Cerebellar cortex (tissue), 1 donor: ENCODE measurements at regions not wholly inside any gene's neighbourhood (a gene's known extent, or its start where the extent isn't known, plus 50 kb on each side); places are given as distances from the start of the nearest gene placed in this dataset.
A peak's percentile ranks its signal among the peaks of the same experiment; 100 is the strongest.

Experiments used
- DNase-seq: peaks from one replicate; pipeline ENCODE4 v3.0.0-alpha.2; 2015; ENCODE audit warnings: low spot score

DNA sequence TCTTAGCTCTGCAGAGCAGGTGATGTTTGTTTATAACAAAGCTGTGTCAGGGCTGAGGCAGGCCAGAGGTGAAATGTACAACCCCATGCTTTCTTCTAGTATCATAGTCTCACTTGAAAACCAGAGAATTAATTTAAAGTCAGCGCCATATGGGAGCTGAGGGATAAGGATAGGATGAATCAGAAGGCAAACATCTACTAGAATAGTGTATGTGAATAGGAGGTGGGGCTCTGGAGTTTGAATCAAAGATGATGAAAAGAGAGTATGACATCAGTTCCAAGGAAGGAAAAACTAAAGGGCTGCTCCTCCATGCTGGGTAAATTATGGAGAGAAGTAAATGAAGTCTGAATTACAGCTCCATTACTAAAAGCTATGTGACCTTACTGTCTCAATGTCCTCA, 441.5 kb downstream of the RASEF start:
- DNase-seq, result no peak

GRCh38 chr9:82637368-82637767, 425.6 kb downstream of the RASEF start:
- DNase-seq, result no peak

DNA sequence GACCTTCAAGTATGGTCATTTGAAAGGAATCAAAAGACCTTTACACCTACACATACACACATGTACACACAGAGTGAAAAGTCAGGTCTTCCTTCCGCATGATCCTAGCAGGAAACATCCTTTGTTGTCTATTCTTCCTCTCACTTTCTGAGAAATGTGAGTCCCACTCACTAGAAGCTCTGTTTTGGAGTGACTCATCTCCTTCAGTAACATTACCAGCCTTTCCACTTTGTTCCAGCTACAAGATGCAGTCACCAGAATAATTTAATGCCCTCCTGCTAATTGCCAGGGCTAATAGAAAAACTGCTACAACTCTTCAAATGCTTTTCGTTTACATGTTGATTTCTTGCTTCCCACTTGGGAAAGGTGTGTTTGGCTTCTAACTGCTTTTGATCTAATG, 417.3 kb downstream of the RASEF start:
- peak; percentile 0 for DNase-seq

DNA sequence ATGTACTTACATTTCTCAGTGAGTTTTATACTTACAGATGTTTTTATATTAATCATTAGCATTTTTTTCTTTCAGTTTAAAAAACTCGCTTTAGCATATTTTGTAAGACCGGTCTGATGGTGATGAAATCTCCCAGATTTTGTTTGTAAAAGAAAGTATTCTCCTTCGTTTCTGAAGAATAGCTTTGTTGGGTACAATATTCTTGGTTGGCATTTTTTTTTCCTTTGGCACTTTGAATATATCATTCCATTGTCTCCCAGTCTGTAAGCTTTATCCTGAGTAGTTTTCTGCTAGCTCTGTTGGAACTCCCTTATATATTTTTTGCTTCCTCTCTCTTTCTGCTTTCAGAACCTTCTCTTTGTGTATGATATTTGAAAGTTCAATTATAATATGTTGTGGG, 412.6 kb downstream of the RASEF start:
- DNase-seq, result no peak

- DNase-seq, result no peak
These were observed 411.5 kb downstream of the RASEF start for GRCh38 chr9:82651474-82651873.

DNA sequence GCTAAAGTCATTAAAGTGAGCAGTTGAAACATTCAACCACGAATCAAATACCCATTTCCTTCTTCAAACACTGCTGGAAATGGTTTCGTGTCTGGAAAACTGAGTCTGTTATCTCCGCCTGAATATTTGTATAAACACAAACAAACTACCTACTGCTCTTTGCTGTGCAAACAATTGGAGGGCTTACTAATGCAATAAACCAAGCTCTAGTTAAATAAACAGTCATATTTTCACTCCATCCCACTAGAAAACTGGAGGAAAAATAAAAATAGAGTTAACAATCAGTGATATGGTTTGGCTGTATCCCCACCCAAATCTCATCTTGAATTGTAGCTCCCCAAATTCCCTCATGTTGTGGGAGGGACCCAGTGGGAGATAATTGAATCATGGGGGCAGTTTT, 397.6 kb downstream of the RASEF start:
- DNase-seq, result no peak

DNA sequence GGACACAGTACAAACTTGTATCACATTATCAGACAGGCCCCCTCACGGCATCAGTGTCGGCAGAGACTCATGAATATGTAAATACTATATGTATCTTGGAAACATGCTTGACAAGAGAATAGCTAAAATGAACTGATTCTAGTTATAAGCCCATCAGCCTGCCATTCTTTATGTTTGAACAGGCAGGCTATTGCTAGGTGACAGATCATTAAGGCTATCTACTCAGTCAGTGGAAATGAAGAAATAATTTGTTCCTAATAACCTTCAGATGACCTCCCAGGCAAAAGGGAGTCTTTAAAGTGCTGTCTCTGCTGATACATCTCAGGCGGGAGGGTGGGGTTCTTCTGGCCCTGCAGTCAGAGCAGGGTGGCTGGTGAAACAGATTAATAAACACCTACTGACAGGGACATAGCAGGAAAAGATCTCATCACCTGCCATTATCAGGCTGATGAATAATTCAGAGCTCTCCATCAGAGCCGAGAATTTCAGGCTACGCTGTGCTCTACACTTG, 394.2 kb downstream of the RASEF start:
- no peak for DNase-seq

GRCh38 chr9:82670000-82670399, 392.9 kb downstream of the RASEF start:
- DNase-seq, result no peak

DNA sequence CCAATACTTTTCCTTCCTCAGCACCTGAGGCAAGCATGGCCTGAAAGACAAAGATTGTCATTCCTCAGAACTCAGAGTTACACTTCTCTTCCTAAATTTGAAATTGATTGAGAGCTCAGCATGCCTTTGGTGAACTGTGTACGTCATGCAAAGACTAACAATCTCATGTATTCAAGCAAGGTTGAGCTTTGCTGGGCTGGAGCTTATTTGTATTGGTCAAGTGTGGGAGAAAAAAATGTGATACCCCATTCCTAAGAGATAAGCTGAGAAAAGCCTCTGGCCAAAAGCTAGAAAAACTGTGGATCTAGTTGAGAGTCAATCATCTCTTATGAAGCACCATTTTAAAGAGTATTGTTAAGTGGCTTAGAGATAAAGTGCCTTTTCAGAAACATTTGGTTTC, 392.2 kb downstream of the RASEF start:
- DNase-seq, result no peak

DNA sequence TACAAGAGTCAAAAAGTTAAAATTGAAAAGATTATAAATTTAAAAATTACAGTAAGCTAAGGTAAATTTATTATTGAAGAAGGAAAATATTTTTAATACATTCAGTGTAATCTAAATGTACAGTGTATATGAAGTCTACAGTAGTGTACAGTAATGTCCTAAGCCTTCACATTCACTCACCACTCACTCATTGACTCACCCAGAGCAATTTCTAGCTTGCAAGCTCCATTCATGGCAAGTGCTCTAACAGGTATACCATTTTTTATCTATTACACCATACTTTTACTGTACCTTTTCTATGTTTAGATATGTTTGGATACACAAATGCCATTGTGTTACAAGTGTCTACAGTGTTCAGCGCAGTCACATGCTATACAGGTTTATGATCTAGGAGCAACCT, 389.7 kb downstream of the RASEF start:
- DNase-seq, result no peak

GRCh38 chr9:82673919-82674318, 389.0 kb downstream of the RASEF start:
- DNase-seq, result no peak

- DNase-seq, result no peak
These were observed 387.8 kb downstream of the RASEF start for GRCh38 chr9:82675102-82675501.

DNA sequence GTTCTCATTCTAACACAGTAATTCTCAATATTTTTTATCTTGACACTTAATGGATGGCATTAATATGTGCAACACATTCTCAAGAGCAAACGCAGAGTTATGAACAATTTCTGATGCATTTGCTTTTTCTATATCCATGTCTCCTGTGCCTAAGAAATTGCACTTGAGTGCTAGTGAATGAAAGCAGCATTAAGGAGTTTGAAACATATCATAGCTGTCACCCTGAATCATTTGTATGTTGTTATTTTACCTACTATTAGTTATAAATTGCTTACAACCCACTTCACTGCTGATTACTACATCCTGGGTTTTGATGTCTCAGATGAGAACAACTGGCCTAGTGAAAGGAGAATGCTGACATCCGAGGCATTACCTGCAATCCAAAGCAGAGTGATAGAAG, 387.3 kb downstream of the RASEF start:
- no peak for DNase-seq

- no peak for DNase-seq
These were observed 385.9 kb downstream of the RASEF start for GRCh38 chr9:82677086-82677485.

DNA sequence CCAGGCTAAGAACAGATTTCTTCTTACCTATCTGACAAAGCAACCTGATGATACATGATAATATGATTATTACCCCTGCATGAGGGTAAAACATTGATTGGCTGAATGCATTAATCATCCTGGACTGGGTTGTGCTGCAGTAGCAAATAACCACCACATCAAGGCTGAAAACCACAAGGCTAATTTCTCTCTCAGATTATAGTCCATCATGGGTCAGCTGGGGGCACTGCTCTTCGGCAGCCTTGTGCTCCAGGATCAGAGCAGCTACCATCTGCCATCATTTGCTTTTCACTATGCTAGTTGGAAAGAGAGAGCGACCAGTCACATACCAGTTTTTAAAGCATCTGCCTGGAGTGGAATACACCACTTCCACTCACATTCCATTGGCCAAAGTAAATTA, 383.5 kb downstream of the RASEF start:
- DNase-seq, result peak; percentile 50

GRCh38 chr9:82680179-82680935, 382.6 kb downstream of the RASEF start:
- no peak for DNase-seq

- peak; percentile 28 for DNase-seq
These were observed 381.1 kb downstream of the RASEF start for GRCh38 chr9:82681809-82682208.

DNA sequence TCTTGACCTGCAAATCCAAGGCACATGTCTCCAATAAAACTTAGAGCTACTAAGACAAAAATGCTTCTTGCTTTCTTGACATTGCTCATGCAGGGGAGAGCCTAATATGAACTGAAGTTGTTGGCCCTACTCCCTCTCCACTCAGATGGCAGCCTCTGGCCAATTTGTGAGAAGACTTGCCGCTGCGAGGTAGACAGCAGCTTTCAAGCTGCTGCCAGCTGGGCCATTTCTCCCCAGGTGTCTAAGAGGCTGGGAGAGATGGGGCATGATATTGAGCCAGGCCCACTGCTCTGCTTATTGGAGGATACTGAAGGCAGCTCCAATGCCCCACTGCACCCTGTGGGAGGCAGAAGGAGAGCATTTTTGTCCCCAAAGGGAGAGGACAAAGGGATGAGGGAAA, 380.5 kb downstream of the RASEF start:
- peak; percentile 88 for DNase-seq

DNA sequence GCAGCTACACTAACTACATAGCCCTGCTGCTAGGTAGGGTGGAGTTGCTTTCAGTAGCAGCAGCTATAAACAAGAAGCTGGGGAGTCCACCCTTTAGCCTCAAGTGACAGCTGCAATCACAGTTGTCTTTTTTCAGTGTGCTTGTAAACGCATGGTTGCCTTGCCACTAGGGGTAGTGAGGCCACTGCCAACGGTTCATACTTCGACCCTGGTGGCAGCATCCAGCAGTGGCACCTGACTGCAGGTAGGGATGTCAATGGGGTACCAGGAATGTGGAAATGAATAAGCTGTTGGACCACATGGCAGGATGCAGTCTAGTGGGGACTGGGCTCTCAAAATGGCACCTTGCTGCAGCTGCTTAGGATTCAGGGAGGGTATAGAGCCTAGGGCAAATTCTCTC, 367.2 kb downstream of the RASEF start:
- no peak for DNase-seq

DNA sequence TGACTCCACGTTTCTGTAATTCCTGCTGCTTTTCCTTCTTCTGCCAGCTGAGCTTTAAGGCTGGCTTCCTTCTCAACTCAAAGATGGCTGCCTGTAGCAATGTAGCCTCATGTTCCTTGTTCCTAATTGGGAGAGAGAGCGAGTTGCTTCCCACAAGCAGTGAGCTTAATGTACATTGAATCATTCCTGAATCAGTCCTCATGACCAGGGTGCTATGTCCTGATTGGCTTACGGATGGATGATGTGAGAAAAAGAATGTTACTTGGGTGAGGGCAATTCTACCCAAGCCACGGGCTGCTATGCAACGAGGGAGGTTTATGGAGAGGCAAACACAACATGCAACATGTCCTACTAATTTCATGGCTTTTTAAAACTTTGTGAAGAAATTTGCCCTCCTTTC, 356.2 kb downstream of the RASEF start:
- DNase-seq, result no peak

DNA sequence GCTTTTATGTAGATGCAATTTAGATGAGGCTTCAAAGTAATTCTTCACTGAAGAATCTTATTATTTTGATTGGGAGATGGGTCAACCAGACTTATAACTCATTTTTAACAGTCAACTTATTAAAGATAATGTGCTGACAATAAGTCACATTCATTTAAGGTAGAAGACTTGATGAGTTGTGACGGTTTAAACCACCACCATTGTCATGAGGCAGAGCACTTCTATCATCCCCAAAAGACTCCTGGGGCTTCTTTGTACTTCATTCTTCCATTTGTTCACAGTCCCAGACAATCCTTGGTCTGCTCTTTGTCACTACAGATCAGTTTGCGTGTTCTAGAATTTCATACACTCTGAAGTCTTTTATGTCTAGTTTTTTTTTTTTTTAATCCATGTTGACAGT, 346.1 kb downstream of the RASEF start:
- DNase-seq, result no peak

GRCh38 chr9:82720515-82720914, 342.4 kb downstream of the RASEF start:
- DNase-seq, result no peak

DNA sequence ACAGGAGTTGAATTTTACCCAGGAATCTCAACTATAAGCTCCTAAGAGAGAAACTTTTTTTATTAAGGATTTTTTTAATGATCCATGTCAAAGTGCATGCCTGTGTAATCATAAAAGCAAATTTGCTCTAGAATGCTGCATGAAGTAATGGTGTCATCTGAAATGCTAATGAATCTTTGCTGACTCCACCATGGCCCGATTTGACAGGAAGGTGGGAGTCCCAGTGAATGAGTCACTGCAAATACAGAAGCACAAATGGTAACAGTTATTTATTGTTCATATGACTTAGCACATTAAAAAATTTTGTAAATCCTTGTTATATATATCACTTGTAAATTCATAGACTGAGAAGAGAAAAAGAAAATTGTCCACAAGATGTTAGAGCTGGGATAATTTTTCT, 341.3 kb downstream of the RASEF start:
- DNase-seq, result no peak

GRCh38 chr9:82722051-82722450, 340.9 kb downstream of the RASEF start:
- no peak for DNase-seq
